GM18907 (cell line): ENCODE measurements at regions not wholly inside any gene's neighbourhood (a gene's known extent, or its start where the extent isn't known, plus 50 kb on each side); places are given as distances from the start of the nearest gene placed in this dataset.
"Not testable (repeated sequence)": the region's sequence is repeated elsewhere in the genome, so short reads cannot be mapped to it uniquely, and the experiment has no call there.

Source experiments
- ATAC-seq: cut with Tn5 transposase; IDR thresholded peaks from one replicate; pipeline ENCODE4 v1.9.1; 2021; ENCODE audit warnings: mild to moderate bottlenecking, moderate library complexity; ENCODE audit not compliant: unreplicated experiment

DNA sequence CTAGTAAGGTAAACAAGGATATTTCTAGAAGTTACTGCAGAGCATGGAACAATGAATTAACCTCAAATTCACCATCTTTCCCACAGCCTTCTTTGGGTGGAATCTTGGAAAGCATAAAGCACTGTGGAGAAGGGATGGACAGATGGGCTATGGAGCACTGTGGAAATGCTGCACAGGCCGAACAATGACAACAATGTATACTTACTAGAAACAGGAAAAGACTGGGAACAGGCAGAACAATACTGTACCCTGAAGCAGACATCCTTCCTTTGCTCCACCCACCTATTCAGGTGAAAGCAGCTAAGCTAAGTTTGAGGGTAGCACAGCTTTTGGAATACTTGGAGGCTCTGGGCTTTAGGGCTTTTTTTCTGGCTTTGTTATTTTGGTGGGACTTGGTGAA, 250.6 kb upstream of the KLF8 start:
- no peak for ATAC-seq

DNA sequence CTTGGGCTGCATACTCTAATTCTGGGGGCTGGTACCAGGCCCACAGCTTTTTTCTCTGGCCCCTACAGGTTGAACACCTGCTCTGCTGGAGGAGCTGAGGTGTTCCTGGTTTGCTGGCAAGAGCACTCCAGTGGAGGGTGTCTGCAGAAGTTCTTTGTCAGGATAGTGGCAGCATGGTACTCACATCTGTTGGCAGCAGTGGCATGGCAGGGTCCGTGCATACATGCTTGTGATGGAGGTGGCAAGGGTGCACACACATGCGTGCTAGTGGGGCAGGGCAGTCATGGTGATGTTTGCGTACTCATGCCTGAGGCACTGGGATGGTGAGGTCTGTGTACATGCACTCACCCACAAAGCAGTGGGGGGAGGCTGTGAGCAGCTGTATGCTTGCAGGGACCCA, 235.5 kb upstream of the KLF8 start:
- ATAC-seq: no peak

GRCh38 chrX:56000174-56000573, 232.0 kb upstream of the KLF8 start:
- ATAC-seq: no peak

GRCh38 chrX:56000729-56001128, 231.4 kb upstream of the KLF8 start:
- no peak for ATAC-seq

DNA sequence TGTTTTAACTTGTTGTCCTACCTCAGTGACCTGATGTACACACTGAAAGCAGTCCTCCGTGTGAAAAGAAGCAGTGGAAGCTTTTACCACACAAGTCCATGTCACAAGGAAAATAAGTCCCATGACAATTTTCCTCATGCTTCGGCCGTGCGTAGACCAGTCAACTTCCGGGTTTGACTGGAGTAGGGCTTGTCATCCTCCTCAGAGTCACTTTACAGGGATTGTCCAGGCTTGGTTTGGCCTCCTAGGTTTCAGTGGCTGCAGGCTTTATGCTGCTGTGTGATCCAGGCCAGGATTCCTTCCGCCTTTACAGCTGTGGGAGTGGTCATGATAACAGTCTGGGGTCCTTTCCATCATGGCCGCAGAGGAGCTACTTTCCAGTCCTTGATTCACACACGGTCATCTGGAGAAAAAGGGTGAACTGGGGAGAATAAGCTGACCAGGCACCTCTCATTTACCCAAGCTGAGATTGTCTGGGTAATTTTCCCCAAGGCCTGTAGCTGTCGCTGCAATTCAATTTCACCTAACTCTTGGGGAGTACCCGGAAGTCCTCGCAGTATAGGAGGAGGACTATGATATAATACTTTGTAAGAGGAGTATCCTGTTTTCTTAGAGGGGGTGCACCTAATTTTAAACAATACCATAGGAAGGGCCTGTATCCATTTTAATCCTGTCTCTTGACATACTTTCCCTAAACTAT, 206.1 kb upstream of the KLF8 start:
- ATAC-seq: no peak

DNA sequence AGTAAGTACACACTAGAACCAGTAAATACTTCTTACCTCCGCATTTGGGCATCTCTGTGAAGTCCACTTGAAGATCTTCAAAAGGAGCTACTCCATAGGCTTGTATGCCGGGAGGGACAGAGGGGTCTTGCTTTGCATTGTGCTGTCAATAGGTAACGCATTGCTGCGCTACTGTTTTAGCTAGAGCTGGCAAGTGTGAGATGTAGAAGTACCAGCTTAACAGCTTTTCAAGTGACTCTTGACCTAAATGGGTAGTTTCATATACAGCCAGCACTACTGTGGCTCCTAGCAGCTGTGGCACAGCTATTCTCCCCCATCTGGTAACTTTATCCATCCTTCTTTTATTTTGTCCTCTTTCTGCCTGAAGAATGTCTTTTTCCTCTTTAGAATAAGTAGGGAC, 205.3 kb upstream of the KLF8 start:
- ATAC-seq: no peak

DNA sequence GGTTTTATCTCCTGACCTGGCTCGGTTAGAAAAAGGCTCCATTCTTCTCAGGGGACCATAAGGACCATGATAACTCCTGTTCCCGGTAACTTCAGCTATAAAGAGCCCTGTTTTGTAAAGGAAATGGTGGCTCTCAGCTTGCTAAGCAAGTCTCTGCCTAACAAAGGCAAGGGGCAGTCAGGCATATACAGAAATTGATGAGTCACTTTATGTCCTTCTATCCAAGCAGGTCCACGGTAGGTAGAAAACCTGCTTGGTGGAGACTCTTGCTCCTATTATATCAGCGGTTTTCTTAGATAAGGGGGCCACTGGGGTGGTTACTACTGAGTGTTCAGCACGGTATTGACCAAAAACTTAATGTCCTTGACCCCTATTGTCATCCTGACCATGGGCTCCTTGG, 203.0 kb upstream of the KLF8 start:
- ATAC-seq: no peak

GRCh38 chrX:56029691-56030090, 202.5 kb upstream of the KLF8 start:
- no peak for ATAC-seq

DNA sequence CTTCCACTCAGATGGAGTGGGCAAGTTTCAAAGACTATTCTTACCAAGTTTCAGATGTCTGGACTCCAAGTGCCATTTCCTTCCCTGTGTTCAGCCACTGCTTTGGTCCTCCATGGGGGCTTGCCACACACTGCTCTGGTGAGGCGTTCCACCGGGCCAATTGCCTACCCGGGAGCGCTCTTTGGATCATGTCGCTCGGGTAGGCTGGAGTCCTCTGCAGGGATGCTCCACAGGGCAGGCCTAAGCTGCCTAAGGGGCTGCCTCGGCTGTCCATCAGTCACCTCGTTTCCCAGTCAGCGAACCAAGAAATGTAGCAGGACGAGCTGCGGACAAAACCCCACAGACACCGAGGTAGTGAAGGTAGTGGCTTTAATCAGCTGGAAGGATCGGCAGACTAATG, 200.7 kb upstream of the KLF8 start:
- ATAC-seq: no peak

DNA sequence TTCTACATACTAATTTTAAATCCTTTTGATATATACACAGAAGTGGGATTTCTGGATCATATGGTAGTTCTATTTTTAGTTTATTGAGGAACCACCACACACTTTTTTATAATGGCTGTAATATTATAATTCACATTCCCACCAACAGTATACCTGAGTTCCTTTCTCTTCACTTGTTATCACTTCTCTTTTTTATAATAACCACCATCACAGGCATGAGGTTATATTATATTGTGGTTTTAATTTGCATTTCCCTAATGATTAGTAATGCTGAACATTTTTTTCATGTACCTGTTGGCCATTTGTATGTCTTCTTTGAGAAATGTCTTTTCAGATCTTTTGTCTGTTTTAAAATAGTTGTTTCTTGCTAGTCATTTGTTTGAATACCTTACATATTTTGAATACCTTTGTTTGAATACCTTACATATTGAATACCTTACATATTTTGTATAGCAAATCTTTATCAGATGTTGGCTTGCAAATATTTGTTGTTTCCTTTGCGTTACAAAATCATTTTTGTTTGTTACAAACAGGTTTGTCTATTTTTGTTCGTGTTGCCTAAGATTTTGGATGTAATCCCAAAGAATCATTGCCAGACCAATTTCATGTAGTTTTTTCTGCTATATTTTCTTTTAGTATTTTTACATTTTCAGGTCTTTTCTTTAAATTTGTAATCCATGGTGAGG, 198.5 kb upstream of the KLF8 start:
- ATAC-seq: no peak

- ATAC-seq: not testable (repeated sequence)
Observed at GRCh38 chrX:56052673-56053330, 179.4 kb upstream of the KLF8 start.

DNA sequence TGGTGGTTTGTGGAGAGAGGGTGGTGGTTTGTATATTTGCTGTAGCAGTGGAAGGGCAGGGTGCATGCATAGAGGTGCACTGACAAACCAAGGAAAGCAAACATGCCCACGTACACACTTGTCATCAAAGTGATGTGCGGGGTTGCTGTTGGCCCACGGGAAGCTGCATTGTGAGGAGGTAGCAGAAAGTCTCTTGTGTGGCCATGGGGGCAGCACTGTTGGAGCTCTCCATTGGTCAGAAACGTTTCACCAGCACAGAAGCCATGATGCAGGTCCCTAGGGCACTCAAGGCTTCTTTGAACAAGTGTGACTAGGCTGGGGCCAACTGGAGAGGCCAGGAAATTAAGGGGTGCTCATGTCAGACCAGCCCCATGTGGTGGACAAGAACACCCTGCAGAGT, 174.8 kb upstream of the KLF8 start:
- ATAC-seq: no peak

- ATAC-seq: peak; percentile 61
Observed at GRCh38 chrX:56066016-56066415, 166.1 kb upstream of the KLF8 start.

GRCh38 chrX:56068274-56068758, 163.8 kb upstream of the KLF8 start:
- peak; percentile 42 for ATAC-seq

DNA sequence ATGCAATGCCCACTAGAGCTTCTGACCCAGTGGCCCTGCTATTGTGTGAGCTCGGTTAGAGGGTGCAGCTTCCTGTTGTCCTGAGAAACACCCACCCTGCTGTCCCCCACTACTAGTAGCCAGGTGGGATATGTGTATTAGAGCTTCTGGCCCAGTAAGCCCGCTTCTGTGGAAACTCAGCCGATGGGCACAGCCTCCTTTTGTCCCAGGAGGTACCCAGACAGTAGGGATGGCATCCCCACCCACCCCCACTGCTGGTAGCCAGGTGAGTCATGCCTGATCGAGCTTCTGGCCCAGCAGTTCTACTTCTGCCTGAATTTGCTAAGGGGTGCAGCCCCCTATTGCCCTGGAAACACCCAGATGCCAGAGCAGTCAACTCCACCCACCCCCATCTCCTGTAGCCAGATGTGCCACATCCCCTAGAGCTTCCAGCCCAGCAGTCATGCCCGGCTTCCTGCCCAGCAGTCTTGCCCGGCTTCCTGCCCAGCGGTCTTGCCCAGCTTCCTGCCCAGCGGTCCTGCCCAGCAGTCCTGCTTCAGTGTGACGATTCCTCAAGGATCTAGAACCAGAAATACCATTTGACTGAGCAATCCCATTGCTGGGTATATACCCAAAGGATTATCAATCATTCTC, 162.7 kb upstream of the KLF8 start:
- no peak for ATAC-seq

DNA sequence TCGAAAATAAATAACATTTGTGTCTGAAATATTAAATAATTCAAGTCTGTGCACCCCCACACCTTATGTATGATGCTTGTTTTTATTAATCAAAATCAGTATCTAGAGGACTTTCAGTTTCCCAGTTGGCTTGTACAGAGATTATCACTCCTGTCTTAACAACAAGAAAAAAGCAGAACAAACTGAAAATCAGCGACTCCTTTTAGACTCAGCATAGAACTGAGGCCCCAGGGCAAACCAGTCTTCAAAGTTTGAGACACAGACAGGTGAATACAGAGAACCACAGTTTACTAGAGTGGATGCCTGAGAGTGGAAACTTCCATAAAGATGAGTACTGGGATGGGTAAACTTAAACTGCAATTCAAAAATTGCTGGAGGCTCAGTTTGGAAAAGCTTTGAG, 142.8 kb upstream of the KLF8 start:
- ATAC-seq: no peak

DNA sequence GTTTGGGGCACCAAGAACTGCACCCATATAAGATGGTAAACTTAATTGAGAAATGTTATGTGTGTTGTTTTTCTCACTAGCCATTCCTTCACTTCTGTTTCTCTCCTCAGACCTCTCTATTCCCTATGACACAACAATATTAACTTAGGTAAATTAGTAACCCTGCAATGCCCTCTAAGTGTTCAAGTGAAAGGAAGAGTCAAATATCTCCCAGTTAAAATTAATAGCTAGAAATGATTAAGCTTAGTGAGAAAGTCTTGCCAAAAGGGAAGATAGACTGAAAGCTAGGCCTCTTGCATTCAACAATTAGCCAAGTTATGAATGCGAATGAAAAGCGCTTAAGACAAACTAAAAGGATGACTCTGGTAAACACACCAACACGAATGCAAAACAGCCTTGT, 132.9 kb upstream of the KLF8 start:
- no peak for ATAC-seq

DNA sequence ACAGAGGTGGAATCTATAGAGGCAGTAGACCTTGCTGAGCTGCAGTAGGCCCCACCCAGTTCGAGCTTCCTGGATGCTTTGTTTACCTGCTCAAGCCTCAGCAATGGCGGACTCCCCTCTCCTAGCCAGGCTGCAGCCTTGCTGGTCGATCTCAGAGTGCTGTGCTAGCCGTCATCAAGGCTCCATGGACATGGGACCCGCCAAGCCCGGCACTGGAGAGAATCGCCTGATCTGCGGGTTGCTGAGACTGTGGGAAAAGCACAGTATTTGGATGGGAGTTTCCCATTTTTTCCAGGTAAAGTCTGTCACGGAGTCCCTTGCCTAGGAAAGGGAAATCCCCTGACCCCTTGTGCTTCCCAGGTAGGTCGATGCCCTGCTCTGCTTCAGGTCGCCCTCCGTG, 124.8 kb upstream of the KLF8 start:
- no peak for ATAC-seq

DNA sequence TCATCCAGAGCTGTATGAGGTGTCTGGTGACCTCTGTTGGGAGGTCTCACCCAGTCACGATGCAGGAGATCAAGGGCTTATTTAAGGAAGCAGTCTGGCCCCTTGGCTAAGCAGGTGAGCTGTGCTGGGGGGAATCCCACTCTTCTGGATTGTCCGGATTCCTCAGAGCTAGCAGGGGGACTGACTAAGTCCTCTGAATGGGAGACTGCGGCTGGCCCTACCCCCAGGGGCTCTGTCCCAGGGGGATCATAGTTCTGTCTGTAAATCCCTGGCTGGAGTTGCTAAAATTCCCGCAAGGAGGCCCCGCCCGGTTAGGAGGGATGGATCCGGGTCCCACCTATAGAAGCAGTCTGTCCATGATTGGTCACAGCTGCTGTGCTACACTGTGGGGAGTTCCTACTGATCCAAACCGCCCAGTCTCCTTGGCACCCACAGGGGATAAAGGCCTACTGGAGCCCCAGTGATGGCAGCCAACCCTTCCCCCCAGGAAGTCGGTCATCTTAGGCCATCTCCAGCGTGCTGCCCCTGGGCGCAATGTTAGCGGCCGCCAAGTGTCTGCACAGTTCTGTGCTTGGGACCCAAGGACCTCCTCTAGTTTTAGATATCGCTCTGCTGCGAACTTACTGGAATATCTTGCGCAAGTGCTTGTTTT, 118.2 kb upstream of the KLF8 start:
- ATAC-seq: no peak

DNA sequence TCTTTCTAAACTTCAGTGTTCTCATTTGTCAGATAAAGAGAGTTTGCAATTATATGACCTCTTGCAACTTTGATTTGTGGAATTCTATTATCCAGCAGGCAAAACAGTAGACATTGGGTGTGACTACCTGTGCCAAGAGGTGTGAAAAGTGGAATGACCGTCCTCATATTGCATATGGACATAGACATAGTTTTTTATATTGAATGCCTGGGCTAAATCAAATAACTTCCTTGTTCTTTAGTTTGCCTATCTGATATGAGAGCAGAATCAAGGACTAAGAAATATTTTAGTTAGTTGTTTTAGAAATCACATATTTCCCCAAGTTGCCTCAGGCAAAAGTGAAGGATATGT, 117.7 kb upstream of the KLF8 start:
- ATAC-seq: no peak

DNA sequence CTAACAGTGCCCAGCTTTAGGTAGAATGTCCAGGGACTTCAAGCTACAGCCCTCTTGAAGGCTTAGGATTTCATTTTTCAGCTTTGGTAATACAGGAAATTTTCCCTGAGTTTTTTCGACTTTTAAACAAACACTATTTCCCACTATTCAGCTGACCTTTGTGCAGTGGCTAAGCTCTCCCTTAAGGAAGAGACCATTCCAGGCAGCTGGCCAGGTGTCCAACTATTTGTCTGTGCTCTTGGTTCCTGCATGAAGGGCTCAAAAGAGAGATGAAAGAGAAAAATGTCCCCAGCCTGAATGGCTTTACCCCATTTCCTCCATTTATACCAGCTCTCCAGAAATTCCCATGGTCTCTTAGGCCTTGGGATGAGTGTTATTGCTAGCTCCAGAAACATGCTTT, 111.9 kb upstream of the KLF8 start:
- no peak for ATAC-seq
